OCI-LY3 (cell line): ENCODE measurements at regions not wholly inside any gene's neighbourhood (a gene's known extent, or its start where the extent isn't known, plus 50 kb on each side); places are given as distances from the start of the nearest gene placed in this dataset.

ENCODE experiments used
- CTCF ChIP-seq: fragments of 200-600, 300-600 bp; sonication (generic); IDR thresholded peaks from 2 replicates; pipeline ENCODE4 v1.5.1; 2014; ENCODE audit warnings: antibody characterized with exemption, low read length, low read depth
- EZH2phosphoT487 ChIP-seq: fragments of 200-600 bp; shearing (Covaris generic); IDR thresholded peaks from 2 replicates; pipeline ENCODE4 v1.6.1; 2018; ENCODE audit warnings: antibody characterized with exemption, mixed run types, low read depth

- TF ChIP-seq CTCF = no peak
- no peak for TF ChIP-seq EZH2phosphoT487
These were observed 145.6 kb upstream of the RFLNA start for GRCh38 chr12:124149287-124149686.
